ENCODE measurements at regions not wholly inside any gene's neighbourhood (a gene's known extent, or its start where the extent isn't known, plus 50 kb on each side); places are given as distances from the start of the nearest gene placed in this dataset.
"Not testable (repeated sequence)": the region's sequence is repeated elsewhere in the genome, so short reads cannot be mapped to it uniquely, and the experiment has no call there.

GRCh38 chr12:94829552-94829951 lies 173.9 kb downstream of the NDUFA12 start:
- H3K27me3 ChIP-seq, result no peaks in the 10 kb centered on the region
- no peak overlapping the region for H3K4me3 ChIP-seq
- no peak overlapping the region for H3K27ac ChIP-seq
- no peaks in the 10 kb centered on the region for H3K36me3 ChIP-seq
- intact Hi-C loops (cut with DNase I), result no loop called here
- WGBS, 2 donors, result 12 to 67% methylated on average over 1 of the region's 1 CpG
- H3K4me1 ChIP-seq, result peaks cover 0 to 26% (median 16%) of the 10 kb centered on the region in 4 donors
- DNase-seq, result no peak
- TF ChIP-seq POLR2AphosphoS5 (IDR thresholded peaks at IDR 0.05) (no peak), CTCF (IDR thresholded peaks at IDR 0.05) (no peak)
- no peaks in the 10 kb centered on the region for H3K9me3 ChIP-seq

GRCh38 chr12:94819011-94819410 lies 168.7 kb upstream of the TMCC3 start:
- intact Hi-C loops (cut with DNase I), result no loop called here
- Histone ChIP-seq H3K36me3 (no peaks in the 10 kb centered on the region), H3K4me3 (no peak overlapping the region), H3K27ac (no peak overlapping the region), H3K27me3 (no peaks in the 10 kb centered on the region), H3K9me3 (no peaks in the 10 kb centered on the region), H3K4me1 (no peaks in the 10 kb centered on the region)
- no peak for DNase-seq
- 81 to 82% methylated on average over 5 of the region's 5 CpGs for WGBS, 2 donors
- TF ChIP-seq POLR2A (IDR thresholded peaks at IDR 0.05) (no peak), POLR2AphosphoS5 (IDR thresholded peaks at IDR 0.05) (no peak), EP300 (IDR thresholded peaks at IDR 0.05) (no peak), CTCF (IDR thresholded peaks at IDR 0.05) (no peak)

DNA sequence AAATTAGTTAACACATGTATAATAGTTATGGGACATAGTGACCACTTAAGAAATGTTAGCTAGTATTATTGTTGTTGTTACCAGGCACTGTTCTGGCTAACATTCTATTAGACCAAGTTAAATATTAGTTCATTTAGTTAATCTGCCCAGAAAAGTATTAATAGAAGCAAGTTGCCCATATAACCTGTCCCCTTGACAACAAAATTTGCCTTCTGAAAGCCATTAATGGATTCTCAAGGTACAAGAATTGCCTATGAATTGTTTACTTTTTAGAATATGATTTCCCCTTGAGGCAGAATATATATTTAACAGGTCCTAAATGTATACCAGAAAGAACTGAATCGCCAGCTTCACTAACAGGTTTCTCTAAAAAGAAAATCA lies 167.3 kb upstream of the TMCC3 start:
- intact Hi-C loops (cut with DNase I), result no loop called here
- no peak for TF ChIP-seq CTCF (IDR thresholded peaks at IDR 0.05)
- TF ChIP-seq POLR2AphosphoS5 (IDR thresholded peaks at IDR 0.05), result no peak
- no peak for TF ChIP-seq POLR2A (IDR thresholded peaks at IDR 0.05)
- no peak for TF ChIP-seq EP300 (IDR thresholded peaks at IDR 0.05)
- DNase-seq, result no peak

DNA sequence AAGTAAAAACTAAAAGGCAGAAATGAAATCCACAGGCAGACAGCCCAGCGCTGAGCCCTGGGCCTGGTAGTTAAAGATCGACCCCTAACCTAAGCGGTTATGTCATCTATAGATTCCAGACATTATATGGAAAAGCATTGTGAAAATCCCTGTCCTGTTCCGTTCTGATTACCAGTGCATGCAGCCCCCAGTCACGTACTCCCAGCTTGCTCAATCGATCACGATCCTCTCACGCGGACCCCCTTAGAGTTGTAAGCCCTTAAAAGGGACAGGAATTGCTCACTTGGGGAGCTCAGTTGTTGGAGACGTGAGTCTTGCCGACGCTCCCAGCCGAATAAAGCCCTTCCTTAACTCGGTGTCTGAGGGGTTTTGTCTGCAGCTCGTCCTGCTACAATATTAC lies 166.8 kb upstream of the TMCC3 start:
- H3K9me3 ChIP-seq, result peaks cover 0 to 16% (median 4%) of the 10 kb centered on the region in 4 donors
- H3K4me3 ChIP-seq; intact Hi-C loops (cut with DNase I); H3K27me3 ChIP-seq; H3K27ac ChIP-seq; DNase-seq; H3K4me1 ChIP-seq; H3K36me3 ChIP-seq: not testable (repeated sequence)
- WGBS, 2 donors, result 91 to 93% methylated on average over 15 of the region's 15 CpGs

More for the DNA sequence above, 167.3 kb upstream of the TMCC3 start:
- H3K27me3 ChIP-seq, result no peaks in the 10 kb centered on the region
- WGBS, 2 donors, result 78 to 83% methylated on average over 1 of the region's 1 CpG
- no peak overlapping the region for H3K4me3 ChIP-seq
- H3K27ac ChIP-seq, result no peak overlapping the region
- no peaks in the 10 kb centered on the region for H3K36me3 ChIP-seq
- peaks cover 0 to 11% (median 4%) of the 10 kb centered on the region in 4 donors for H3K9me3 ChIP-seq
- H3K4me1 ChIP-seq, result no peaks in the 10 kb centered on the region

- peaks cover 0 to 16% (median 6%) of the 10 kb centered on the region in 4 donors for H3K9me3 ChIP-seq
- intact Hi-C loops (cut with DNase I); H3K27ac ChIP-seq; H3K4me3 ChIP-seq; DNase-seq; H3K27me3 ChIP-seq; H3K36me3 ChIP-seq; H3K4me1 ChIP-seq: not testable (repeated sequence)
- WGBS, 2 donors, result 71 to 83% methylated on average over 5 of the region's 5 CpGs
Observed at GRCh38 chr12:94816746-94817145, 166.4 kb upstream of the TMCC3 start.

DNA sequence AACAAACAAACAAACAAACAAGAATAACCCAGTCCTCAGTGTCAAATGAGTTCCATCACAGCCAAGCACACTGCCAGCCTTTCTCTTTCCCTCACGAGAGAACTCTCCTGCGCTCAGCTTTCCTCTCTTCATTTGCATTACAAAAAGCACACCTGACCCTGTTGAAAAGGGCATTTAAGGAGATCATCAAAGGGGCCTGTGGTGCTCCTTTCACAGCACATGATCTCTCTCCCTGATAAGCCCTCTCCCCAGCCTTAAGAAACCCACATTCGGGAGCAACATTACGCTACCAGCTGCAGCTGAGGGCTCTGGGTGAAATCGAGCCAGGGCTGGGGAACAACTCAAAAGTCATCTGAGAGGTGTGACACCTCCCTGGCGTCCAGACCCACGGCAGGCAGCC lies 165.6 kb upstream of the TMCC3 start:
- Histone ChIP-seq H3K9me3 (peaks cover 0 to 16% (median 9%) of the 10 kb centered on the region in 4 donors), H3K27me3 (no peaks in the 10 kb centered on the region), H3K27ac (no peak overlapping the region), H3K4me3 (no peak overlapping the region), H3K36me3 (no peaks in the 10 kb centered on the region), H3K4me1 (no peaks in the 10 kb centered on the region)
- no peak for DNase-seq
- intact Hi-C loops (cut with DNase I), result no loop called here
- no peak for TF ChIP-seq POLR2A (IDR thresholded peaks at IDR 0.05)
- no peak for TF ChIP-seq CTCF (IDR thresholded peaks at IDR 0.05)
- no peak for TF ChIP-seq EP300 (IDR thresholded peaks at IDR 0.05)
- no peak for TF ChIP-seq POLR2AphosphoS5 (IDR thresholded peaks at IDR 0.05)
- 57 to 71% methylated on average over 7 of the region's 7 CpGs for WGBS, 2 donors
